Muscle layer of duodenum (tissue), 2 donors: ENCODE measurements at regions not wholly inside any gene's neighbourhood (a gene's known extent, or its start where the extent isn't known, plus 50 kb on each side); places are given as distances from the start of the nearest gene placed in this dataset.
"Not testable (repeated sequence)": the region's sequence is repeated elsewhere in the genome, so short reads cannot be mapped to it uniquely, and the experiment has no call there.

ENCODE experiments used
- H3K27ac ChIP-seq: one replicate; pipeline ENCODE4 v1.7.0; 2013; ENCODE audit warnings: mild to moderate bottlenecking, low read length
- H3K27me3 ChIP-seq: one replicate; pipeline ENCODE4 v1.7.0; 2013; ENCODE audit warnings: low read depth, mild to moderate bottlenecking, control low read depth, low read length
- H3K36me3 ChIP-seq, 2 donors: one replicate each; pipeline ENCODE4 v1.7.0; 2013; ENCODE audit warnings: low read length in 2 of 2, control low read depth in 1 of 2, mild to moderate bottlenecking in 1 of 2; ENCODE audit not compliant: insufficient read depth in 2 of 2, control insufficient read depth in 1 of 2
- H3K4me1 ChIP-seq, 2 donors: one replicate each; pipeline ENCODE4 v1.7.0; 2013; ENCODE audit warnings: low read length in 2 of 2, mild to moderate bottlenecking in 2 of 2, control low read depth in 1 of 2, moderate library complexity in 1 of 2; ENCODE audit not compliant: insufficient read depth in 2 of 2, control insufficient read depth in 1 of 2
- H3K4me3 ChIP-seq, 2 donors: one replicate each; pipeline ENCODE4 v1.7.0; 2013; ENCODE audit warnings: low read length in 2 of 2, low read depth in 1 of 2, mild to moderate bottlenecking in 1 of 2
- H3K9me3 ChIP-seq, 2 donors: one replicate each; pipeline ENCODE4 v1.7.0; 2013; ENCODE audit warnings: low read length in 2 of 2, control low read depth in 1 of 2, mild to moderate bottlenecking in 1 of 2; ENCODE audit not compliant: control insufficient read depth in 1 of 2
- donor health status: healthy.

DNA sequence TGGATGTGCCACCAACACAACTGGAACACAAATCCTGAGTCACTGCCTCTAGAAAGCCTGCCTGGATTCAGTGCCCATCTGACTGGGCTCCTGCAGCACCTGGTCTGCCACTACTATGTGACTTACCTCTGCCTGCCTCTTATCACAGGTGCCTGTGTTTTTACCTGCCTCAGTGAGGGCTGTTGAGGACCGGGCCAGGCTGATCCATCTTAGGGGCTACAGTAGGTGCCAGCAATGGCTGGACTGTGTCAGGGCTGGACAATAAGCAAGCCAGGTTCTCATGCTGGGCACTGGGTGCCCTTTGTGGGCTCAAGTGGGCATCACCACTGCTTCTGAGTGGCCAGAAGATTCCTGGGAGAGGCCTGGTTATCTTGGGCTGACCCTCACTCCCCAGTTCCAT lies 948.6 kb upstream of the TPTE start:
- H3K4me1 ChIP-seq, H3K27me3 ChIP-seq, H3K4me3 ChIP-seq, H3K36me3 ChIP-seq, H3K9me3 ChIP-seq, H3K27ac ChIP-seq: not testable (repeated sequence)

- H3K27me3 ChIP-seq, H3K9me3 ChIP-seq, H3K4me3 ChIP-seq, H3K27ac ChIP-seq, H3K36me3 ChIP-seq, H3K4me1 ChIP-seq: not testable (repeated sequence)
Observed at GRCh38 chr21:9573528-9573927, 947.9 kb upstream of the TPTE start.

GRCh38 chr21:9579275-9579674 lies 942.1 kb upstream of the TPTE start:
- not testable (repeated sequence) for H3K27ac ChIP-seq, H3K9me3 ChIP-seq, H3K27me3 ChIP-seq, H3K4me1 ChIP-seq, H3K4me3 ChIP-seq, H3K36me3 ChIP-seq

DNA sequence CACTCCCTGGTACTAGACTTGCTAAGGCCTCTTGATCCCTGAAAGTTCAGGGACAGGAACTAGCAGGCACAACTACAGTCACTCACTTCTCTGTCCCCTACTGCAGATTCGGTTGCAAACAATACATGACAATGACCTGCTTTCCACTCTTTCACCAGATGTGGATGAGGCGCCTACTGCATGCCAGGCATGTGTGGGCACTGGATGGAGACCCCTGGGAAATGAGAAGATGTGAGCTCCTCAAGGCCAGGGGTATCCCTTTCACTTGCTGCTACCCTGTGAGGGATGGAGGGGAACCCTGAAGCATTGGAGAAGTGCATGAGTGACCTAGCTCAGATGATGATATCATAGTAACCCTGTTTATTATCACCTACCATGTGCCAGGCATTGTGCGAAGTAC lies 933.4 kb upstream of the TPTE start:
- not testable (repeated sequence) for H3K27ac ChIP-seq, H3K4me3 ChIP-seq, H3K4me1 ChIP-seq, H3K27me3 ChIP-seq, H3K9me3 ChIP-seq, H3K36me3 ChIP-seq

DNA sequence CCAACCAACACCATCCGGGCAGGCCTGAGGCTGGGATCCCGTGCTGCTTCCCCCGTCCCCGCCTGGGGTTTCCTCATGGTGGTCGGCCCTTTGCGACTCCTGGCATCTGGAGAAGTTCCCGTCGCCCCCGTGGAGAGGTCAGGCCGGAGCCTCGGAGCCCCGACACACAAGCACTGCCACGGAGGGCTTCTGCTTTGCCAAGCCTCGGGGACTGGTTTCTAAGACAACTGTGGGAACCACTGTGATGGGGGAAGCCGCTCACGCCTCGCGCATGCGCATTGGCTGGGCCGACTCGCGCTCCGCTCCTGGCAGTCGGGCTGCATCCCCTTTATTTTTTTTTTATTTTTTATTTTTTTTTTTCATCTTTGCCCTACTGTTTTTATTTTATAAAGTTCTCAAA lies 928.8 kb upstream of the TPTE start:
- not testable (repeated sequence) for H3K4me1 ChIP-seq, H3K36me3 ChIP-seq, H3K27ac ChIP-seq, H3K4me3 ChIP-seq, H3K9me3 ChIP-seq, H3K27me3 ChIP-seq

GRCh38 chr21:9593646-9594045 lies 927.7 kb upstream of the TPTE start:
- not testable (repeated sequence) for H3K9me3 ChIP-seq, H3K4me3 ChIP-seq, H3K27me3 ChIP-seq, H3K27ac ChIP-seq, H3K4me1 ChIP-seq, H3K36me3 ChIP-seq

DNA sequence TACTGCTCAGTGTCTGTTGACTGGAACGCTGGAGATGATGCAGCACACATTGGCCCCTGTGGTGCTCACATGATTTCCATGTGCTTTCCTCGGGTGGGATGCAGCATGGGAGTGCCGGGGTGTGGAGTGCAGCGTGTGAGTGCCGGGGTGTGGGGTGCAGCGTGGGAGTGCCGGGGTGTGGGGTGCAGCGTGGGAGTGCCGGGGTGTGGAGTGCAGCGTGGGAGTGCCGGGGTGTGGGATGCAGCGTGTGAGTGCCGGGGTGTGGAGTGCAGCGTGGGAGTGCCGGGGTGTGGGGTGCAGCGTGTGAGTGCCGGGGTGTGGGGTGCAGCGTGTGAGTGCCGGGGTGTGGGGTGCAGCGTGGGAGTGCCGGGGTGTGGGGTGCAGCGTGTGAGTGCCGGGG lies 907.4 kb upstream of the TPTE start:
- H3K9me3 ChIP-seq, H3K27ac ChIP-seq, H3K4me3 ChIP-seq, H3K36me3 ChIP-seq, H3K27me3 ChIP-seq, H3K4me1 ChIP-seq: not testable (repeated sequence)

DNA sequence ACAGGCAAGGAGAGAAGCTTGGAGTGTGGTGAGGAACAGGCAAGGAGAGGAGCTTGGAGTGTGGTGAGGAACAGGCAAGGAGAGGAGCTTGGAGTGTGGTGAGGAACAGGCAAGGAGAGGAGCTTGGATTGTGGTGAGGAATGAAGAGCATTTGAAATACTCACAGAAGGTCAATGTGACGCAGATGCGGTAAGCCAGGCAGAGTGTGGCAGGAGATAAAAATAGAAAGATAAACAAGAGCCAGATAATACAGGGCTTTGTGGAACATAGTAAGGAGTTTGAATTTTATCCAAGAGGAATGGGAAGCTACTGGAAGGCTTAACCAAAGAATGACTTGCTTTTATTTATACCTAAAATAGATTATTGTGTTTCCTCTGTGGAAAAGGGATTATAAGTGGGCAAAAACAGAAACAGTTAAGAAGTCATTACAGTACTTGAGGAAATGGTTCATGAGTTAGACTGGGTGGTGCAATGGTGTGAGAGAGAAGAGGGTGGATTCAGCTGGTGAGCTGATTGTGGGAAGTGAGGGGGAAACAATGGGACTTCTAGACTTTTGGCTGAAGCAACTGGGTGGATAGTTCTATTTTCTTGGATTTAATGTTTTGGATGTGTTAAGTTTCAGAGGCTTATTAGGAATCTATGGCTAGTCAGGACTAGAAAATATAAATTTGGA lies 900.1 kb upstream of the TPTE start:
- not testable (repeated sequence) for H3K4me1 ChIP-seq, H3K27ac ChIP-seq, H3K27me3 ChIP-seq, H3K36me3 ChIP-seq, H3K4me3 ChIP-seq, H3K9me3 ChIP-seq

GRCh38 chr21:9628051-9628450 lies 893.3 kb upstream of the TPTE start:
- not testable (repeated sequence) for H3K4me3 ChIP-seq, H3K9me3 ChIP-seq

GRCh38 chr21:9647409-9647808 lies 874.0 kb upstream of the TPTE start:
- H3K27ac ChIP-seq, H3K9me3 ChIP-seq, H3K27me3 ChIP-seq, H3K4me1 ChIP-seq, H3K36me3 ChIP-seq, H3K4me3 ChIP-seq: not testable (repeated sequence)

More at GRCh38 chr21:9628051-9628450, 893.3 kb upstream of the TPTE start:
- not testable (repeated sequence) for H3K36me3 ChIP-seq, H3K4me1 ChIP-seq, H3K27me3 ChIP-seq, H3K27ac ChIP-seq

DNA sequence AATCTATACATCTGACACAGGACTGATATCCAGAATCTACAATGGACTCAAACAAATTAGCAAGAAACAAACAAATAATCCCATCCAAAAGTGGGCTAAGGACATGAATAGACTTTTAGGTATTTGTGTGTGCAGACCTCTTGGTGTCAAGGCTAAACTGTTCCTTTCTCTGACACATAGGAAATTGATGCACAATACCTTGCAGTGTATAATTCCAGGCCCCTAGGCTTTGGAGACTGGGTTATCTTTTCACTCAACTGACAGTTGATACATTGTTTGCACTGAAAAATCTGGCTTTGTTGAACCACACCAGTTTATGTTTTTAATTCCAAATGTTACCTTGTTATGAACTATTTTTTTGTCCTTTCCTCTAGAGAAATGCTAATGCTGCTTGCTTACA lies 873.1 kb upstream of the TPTE start:
- not testable (repeated sequence) for H3K36me3 ChIP-seq, H3K4me1 ChIP-seq, H3K9me3 ChIP-seq

GRCh38 chr21:9648947-9649720 lies 872.2 kb upstream of the TPTE start:
- not testable (repeated sequence) for H3K27ac ChIP-seq, H3K27me3 ChIP-seq, H3K4me1 ChIP-seq, H3K4me3 ChIP-seq, H3K9me3 ChIP-seq, H3K36me3 ChIP-seq

More for the DNA sequence above, 873.1 kb upstream of the TPTE start:
- not testable (repeated sequence) for H3K27ac ChIP-seq, H3K27me3 ChIP-seq, H3K4me3 ChIP-seq
